Activated CD4-positive, alpha-beta T cell treated with anti-CD3 and anti-CD28 coated beads, Interleukin-10, Interleukin-2, amounts not matched to agents 100 ng/mL and 50 ng/mL, durations not matched to agents 16 hours and 8 hours (primary cell): ENCODE measurements at regions not wholly inside any gene's neighbourhood (a gene's known extent, or its start where the extent isn't known, plus 50 kb on each side); places are given as distances from the start of the nearest gene placed in this dataset.
"Not testable (repeated sequence)": the region's sequence is repeated elsewhere in the genome, so short reads cannot be mapped to it uniquely, and the experiment has no call there.

ENCODE experiments used
- DNase-seq: peaks from one replicate; pipeline ENCODE4 v3.0.0-alpha.2; 2020

DNA sequence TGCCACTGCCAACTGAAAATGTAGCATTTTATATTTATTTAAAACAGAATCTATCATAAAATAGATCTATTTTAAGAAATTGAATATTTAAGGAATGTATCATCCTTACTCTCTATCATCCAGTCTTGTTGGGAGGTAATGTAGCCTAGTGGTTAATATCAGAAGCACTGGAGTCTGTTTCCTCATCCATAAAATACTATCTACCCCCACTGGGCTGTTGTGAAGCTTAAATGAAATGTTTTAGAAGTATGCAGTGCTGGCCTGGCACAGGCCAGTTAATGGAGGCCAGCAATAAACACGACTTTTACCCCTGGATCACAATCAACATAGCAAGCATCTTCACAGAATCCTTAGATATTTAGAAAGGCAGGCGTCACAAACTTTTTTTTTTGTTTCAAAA, 188.0 kb downstream of the CAND1 start:
- no peak for DNase-seq

DNA sequence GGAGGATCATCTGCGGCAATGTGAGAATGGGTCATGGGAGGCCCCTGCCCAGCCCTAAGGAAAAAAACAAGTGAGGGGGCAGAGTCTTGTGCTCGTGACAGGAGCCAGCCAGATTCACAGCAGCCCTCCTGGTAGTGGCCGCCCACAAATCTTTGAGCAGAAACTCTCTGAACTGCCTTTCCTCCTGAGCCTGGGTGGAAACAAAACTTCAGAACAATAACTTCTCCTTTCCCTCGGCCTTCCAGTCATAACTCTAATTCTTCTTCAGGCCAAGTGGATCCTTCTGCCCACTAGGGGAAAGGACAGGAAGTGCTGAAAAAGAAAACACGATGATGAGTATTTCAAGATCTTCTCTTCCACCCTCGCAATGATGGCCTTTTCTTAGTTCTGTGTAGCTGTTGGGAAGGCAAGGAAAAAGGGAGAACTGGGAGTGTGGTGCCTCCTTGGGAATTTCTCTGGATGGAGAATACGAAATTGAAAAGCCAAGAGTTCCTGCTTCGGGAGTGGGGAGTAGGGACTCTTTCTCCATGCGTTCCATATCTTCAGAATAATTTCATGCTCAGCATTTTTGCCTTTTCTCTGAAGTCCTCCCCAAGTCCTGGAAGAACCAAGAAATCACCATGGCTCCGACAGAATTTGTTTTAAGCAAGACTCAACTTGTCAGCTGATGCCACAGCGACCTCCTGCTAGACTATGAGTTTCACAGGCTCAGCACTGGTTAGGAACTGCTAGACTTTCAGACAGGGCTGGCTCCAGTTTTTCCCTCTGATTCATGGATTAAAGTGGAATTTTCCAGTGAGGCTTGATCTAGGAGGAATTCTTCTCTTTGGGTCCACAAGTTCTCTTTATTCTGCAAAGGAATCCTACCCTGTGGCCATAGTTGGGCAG, 188.9 kb downstream of the CAND1 start:
- no peak for DNase-seq

DNA sequence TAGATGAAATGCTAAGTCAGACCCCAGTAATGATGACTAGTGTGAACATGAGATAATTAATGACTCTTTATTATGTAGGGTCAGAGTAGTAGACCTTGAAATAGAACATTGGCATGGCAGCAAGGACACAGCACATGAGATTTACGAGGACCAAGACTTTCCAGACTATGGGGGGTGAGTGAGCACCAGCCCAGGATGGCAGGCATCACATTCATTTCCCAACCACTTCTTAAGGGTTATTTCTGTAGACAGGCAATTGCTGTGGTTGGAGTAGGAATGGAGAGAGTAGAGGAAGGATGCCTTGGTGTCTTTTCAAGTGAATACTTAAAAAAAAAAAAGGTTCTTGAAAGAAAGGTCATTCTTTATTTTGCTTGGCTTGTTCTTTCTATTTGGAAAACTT, 189.4 kb upstream of the DYRK2 start:
- DNase-seq: no peak

DNA sequence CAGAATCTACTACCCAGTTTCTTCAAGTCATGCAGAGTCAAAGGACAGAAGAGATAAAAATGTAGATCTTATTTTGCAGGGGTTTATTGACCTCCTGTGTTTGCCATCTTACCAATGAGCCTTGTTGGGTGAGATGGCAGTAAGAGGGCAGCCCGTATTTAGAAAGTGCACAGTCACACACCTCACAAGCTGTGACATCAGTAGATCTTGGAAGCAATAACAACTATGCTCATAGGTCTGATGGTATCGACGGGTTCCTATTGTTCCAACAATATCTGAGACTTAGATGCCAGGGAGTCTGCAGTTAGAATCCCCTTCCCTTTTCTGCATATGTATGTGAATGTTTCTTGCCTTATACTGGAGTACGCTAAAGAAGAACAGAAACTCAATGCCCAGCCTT, 189.0 kb upstream of the DYRK2 start:
- DNase-seq: no peak

DNA sequence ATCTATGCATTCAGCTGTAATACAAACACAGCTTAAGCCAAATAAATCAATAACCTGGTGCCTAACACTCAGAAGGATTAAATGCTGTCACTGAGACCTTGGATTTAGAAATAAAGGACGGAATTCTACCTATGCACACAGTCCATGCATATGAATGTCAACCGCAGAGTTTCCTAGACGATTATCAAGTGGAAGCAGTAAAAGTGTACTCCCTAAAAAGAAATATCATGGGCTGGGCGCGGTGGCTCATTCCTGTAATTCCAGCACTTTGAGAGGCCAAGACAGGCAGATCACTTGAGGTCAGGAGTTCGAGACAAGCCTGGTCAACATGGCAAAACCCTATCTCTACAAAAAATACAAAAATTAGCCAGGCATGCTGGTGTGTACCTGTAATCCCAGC, 188.2 kb upstream of the DYRK2 start:
- no peak for DNase-seq

DNA sequence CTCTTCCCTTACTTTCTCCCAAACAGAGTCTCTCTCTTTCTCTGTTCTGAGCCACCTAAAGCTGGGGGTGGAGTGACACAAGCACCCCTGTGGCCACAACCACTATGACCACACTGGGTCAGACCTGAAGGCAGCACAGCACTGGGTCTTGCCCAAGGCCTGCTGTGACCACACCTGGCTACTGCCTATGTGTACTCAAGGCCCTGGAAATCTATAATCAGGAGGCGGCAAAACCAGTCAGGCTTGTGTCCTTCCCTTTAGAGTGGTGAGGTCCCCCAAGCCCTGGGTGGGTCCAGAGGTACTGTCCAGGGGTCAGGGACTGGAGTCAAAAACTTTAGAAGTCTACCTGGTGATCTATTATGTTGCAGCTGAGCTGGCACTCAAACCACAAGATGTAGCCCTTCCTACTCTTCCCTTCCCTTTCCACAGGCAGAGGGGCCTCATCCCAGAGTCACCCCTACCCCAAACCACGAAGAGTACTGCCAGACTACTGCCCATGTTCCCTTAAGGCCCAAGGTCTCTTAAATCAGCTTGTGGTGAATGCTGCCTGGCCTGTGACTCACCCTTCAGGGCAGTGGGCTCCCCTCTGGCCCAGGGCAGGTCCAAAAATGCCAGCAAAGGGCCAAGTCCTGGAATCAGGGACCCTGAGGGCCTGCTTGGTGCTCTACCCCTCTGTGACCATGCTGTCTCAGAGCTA, 179.8 kb upstream of the DYRK2 start:
- DNase-seq: no peak

DNA sequence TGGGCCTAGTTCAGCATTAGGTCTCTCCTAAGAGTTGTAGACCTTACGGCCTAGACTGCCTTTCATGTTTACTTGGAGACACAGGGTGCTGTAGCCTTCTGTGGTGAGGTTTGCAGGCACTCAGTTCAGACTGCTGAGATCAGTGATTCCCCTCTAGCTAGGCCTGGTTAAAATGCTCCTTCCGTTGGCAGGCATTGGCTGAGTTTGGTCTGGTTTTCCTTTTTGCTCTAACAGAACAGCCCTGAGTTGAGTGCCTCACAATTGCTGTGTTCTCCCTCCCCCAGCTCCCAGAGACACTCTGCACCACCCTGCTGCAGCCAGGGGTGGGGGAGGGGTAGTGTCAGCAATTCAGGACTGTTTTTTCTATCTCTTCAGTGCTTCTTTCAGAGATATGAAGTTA, 178.9 kb upstream of the DYRK2 start:
- no peak for DNase-seq

DNA sequence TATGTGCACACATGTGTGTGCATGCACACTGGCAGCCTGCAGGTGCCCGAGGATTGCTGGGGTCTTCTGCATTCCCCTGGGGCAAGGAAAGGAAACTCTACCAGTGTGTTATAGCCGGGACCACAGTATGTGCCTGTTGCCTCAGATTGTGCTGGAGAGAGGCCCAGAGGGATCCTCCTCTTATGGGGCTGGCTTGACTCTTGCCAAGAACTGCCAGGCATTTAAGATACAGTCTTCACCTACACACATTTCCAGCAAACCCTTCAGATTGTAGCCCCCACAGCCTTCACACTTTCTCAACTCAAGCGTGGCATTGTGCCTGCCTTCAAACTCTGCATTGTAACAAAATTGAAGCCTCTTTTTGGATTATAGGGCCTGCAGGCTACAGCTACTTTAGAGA, 176.7 kb upstream of the DYRK2 start:
- no peak for DNase-seq

DNA sequence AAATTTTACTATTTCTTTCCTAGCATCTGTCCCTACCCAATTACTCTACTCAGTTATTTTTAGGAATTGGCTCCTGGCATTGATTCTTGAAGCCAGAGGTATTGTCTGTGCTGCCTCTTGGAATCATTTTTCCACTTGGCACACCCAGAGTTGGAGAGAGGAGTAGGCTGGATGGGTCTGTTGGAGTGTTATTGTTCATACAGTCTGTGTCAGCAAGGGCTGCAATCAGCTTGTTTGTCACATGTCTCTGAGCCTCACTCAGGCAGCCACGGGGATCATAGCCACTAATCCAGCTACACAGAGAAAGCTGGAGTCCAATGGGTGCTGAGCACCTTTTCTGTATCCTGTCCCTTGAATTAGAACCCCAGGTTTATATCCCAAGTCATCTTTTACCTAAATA, 176.0 kb upstream of the DYRK2 start:
- DNase-seq: no peak

DNA sequence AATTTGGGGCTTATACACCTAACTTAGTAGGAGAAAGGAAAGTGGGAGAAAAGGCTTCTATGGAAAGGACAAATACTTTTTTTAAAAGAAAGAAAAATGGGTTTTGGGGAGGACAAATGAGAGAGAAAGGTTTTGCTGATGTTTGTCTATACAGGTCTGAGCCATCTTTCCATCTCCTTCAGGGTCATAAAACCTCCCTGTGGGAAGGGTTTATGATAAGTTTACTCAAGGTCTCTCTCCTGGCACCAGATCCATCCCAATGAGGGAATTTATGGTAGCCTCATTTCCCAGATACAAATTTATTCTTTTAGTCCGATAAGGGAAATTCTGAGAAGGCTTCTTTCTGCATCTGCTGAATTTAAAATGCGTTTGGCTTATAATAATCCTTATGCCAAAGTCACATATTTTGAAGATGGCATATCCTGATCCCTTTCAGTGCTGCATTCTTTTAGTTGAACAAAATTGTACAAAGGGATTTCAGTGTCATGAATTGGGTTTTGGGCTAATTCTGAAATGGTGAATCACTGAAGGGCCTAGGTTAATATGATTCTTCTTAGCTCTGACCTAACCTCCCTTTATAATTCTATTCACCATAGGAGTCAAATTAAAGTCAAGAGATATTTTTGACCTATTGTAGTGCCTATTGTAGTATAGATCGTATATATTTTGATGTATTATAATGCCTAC, 173.5 kb upstream of the DYRK2 start:
- no peak for DNase-seq

DNA sequence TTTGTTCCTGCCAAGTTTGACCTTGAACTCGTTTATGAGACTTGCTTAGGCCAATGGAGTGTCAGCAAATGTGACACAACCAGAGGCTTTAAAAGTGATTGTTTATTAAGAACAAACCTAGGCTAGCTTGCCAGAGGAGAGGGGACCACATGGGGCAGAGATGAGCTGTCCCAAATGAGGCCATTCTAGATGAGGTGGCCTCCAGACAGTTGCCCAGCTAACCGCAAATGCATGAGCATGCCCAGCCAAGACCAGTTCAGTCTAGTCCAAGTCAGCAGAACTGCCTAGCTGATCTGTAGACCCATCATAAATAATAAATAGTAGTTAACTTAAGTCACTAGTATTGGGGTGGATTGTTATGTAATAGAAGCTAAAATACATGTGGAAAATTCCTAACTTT, 172.8 kb upstream of the DYRK2 start:
- no peak for DNase-seq

DNA sequence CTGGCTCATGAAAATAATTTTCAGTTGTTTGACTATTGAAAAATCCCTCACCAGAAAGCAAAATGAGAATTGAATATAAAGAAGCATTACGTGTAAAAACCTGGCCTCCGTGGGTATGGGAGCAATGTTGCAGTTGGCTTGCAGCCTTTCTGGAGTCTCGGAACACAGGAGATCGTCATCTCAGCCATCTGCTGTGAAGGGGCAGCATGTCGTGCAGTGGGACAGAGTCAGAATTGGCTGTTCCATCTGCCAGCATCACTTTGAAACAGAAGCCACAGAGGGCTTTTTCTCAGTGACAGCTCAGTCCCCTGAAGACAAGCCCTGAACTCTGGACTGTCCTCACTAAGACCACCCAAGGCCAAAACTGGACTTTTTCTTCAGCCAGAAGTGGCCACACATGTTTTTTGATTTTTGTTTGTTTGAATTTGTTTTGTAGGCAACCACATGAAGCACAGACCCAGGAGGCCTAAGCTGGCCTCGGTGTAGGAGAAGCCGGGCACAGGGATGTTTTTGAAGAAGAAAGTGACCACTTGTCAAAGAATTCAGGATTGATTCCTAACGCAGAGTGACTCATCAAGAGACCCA, 170.8 kb upstream of the DYRK2 start:
- DNase-seq: no peak

DNA sequence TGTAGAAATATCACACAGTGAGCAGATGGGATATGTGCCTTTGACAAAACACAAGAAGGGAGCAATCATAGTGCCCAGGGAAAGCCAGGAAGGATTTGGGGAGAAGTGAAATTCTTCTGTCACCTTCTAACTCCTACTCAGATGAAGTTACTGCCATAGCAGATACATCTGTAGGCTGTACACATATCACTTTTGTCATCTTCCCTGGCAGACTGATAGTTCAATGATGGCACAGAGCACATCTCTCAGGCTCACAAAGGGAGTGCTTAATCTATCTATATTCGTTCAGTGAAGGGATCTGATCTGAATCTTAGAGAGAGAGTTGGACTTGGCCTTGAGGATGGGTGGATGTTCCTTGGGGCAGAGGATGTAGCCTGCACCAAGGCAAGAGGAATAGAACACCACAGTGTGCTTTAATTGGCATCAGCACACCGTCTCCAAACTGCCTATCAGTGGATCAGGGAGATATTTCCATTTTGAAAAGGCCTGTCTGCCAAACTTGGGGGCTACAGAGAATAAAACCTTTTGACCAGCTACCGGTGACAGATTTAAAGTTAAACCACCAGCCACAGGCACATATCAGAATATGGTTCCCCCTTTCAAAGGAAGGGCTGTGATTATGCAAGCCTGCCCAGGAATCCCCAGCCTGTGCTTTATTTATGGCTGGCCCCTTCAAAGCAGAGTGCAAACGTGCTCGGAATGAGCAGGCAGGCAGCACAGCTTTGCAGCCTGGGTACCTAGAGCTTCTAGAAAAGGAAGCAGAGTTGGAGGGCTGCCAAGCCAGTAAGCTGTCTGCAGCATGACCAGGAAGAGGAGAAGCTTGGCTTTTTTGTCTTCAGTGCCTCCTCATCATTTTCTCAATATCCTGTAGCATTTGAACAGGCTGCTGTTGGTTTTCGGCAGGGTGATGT, 165.5 kb upstream of the DYRK2 start:
- peak; percentile 58 for DNase-seq

DNA sequence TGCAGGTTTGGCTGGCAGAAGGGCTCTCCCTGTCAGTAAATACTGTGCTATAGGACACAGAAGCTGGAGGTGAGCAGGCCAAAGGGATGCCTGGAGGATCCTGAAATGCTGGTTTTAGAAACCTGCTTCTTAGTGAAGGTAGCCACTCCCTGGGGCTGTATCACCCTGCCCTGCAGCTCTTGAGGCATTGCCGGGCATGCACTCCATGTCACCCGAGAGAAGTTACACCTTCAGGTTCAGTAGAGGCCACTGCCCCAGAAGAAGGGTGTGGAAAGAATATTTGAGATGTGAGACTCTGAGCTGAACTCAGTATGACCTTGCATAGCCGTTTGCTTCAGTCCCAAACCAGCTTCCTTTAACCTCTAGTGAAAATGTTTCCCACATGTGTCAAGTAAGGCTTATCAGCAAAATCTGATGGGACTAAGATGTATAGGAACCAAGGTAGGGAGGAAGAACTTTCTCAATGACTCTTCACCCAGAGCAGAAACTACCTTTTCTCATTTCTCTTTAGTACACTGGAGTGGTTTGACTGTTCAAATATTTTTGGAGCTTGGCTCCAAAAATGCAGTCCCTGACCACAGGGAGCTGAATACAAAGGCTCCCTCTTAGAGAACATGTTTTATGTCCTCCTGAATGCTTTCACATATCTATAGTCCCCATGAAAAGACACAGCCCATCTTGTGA, 164.5 kb upstream of the DYRK2 start:
- DNase-seq: peak; percentile 0

DNA sequence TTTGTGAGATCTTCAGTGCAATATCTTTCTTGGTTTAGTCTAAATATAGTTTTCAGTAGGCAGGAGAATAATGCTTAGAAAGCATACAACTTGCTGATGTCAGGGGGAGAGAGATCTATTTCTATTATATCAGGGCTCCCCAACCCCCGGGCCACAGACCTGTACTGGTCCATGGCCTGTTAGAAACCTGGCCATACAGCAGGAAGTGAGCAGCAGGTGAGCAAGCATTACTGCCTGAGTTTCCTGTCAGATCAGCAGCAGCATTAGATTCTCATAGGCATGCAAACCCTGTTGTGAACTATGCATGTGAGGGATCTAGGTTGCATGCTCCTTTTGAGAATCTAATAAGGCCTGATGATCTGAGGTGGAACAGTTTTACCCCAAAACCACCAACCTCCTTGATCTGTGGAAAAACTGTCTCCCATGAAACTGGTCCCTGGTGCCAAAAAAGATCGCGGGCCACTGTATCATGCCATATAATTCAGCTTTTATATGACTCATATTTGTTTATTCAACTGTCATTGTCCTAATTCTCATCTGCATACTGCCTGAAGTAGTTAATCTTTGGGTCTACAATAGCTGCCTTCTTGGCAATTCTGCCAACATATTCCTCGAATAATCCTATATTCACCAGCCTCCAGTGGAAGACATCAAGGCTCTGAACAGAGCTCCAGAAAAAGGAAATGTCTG, 163.6 kb upstream of the DYRK2 start:
- no peak for DNase-seq

DNA sequence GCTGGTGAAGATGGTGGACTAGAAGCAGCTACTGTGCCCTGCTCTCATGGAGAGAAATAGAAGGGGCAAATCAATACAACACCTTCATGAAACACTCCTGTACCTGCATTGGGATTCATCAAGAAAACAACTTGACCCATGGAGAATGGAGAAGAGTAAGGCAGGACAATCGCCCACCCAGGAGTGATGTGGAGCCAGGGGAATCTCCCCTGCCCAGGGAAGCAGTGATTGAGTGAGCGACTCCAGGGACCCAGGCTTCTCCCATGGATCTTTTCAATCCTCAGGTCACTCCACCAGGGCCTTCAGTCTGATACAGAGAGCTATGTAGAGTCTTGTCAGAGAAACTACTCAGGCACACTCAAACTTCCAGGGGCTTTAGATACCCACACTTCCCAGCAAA, 161.9 kb upstream of the DYRK2 start:
- DNase-seq: no peak

DNA sequence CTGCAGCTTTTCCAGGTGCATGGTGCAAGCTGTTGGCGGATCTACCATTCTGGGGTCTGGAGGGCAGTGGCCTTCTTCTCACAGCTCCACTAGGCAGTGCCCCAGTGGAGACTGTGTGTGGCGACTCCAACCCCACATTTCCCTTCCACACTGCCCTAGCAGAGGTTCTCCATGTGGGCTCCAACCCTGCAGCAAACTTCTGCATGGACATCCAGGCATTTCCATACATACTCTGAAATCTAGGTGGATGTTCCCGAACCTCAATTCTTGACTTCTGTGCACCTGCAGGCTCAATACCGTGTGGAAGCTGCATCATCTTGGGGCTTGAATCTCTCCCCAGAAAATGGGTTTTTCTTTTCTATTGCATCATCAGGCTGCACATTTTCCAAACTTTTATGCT, 160.2 kb upstream of the DYRK2 start:
- DNase-seq: not testable (repeated sequence)

DNA sequence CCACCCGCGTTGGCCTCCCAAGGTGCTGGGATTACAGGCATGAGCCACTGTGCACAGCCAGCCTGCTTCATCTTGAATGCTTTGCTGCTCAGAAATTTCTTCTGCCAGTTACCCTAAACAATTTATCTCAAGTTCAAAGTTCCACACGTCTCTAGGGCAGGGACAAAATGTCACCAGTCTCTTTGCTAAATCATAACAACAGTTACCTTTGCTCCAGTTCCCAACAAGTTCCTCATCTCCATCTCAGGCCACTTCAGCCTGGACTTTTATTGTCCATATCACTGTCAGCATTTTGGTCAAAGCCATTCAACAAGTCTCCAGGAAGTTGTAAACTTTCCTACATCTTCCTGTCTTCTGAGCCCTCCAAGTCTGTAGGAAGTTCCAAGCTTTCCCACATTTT, 159.5 kb upstream of the DYRK2 start:
- DNase-seq: no peak

DNA sequence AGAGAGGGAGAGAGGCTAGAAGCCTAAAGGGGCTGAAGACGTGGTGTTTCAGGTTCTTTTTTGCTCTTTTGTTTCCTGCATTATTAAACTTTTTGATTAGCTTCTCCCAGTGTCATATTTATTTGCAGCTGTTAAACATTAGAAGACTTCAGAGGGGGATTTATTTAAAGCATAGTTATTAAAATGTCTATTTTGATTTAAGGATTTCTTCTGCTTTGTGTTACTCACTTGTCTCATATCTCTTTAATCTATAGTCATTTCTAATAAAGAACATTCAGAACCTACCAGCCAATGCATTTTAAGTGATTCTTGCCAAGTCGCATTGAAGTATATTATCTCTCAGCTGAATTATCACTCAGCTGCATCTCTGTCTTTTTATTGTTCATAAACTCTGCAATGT, 152.0 kb upstream of the DYRK2 start:
- DNase-seq: no peak

DNA sequence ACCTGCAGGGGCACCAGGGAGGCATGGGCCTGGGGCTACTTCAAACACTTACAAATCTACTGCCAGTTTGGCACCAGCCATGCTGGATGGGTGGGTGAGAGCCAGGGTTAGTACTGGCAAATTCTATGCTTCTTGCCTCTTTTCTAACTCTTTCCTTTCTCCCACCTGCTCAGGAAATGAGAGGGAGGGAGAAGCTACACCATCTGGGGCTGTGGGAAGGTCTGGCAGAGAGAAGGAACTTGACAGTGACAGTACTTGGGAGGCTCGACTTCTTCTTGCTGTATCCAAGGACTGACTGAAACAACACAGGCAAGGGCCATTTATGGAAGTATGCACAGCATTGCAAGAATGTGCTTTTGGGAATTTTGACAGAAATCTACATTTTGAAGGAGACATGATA, 149.6 kb upstream of the DYRK2 start:
- DNase-seq: no peak

DNA sequence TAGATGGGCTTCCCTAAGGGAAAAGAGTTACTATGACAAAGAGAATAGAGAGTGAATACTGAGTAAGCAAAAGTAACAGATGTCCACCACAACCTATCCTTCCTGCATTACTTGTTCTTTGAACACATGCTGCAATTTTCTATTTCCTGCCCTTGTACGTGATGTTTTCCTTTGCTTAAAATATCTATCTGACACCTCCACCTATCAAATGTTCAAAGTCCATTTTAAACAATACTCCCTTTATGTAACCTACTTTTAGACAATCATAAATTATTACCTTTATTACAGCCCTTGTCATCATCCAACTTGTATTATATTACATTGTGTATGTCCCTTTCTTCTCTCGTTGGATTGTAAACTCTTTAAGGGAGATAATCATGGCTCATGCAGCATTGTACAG, 147.2 kb upstream of the DYRK2 start:
- no peak for DNase-seq
